GM12878 (cell line): ENCODE measurements at regions not wholly inside any gene's neighbourhood (a gene's known extent, or its start where the extent isn't known, plus 50 kb on each side); places are given as distances from the start of the nearest gene placed in this dataset.

ENCODE experiments used
- ATAC-seq: fragments of 200-7000 bp; cut with Tn5 transposase; 3 replicates; pipeline ENCODE4 v1.9.1; 2020; ENCODE audit warnings: mild to moderate bottlenecking, moderate library complexity
- BruUV-seq: library from RNA; stranded (reverse); fragments of 400-500 nt; replicated peaks from 2 replicates; lab custom pipeline; 2021; lab: Mats Ljungman, UMichigan
- CTCF ChIA-PET: fragments of 300-600 bp; sonication (Branson Sonifier 250); formaldehyde crosslinking; extraction: SDS; loops from one replicate; lab custom pipeline; 2021; ENCODE audit warnings: inconsistent platforms; lab: Yijun Ruan, JAX
- POLR2A ChIA-PET: fragments of 350-600 bp; formaldehyde crosslinking; extraction: SDS; loops from one replicate; lab custom pipeline; 2021; ENCODE audit warnings: inconsistent platforms; lab: Charles Lee
- RAD21 ChIA-PET: fragments of 300-600 bp; sonication (Branson Sonifier 250); formaldehyde crosslinking; loops from one replicate; lab custom pipeline; 2023; ENCODE audit warnings: antibody characterized with exemption; ENCODE audit not compliant: unreplicated experiment; lab: Charles Lee
- SMC1A ChIA-PET: fragments of 300-600 bp; sonication (Branson Sonifier 250); formaldehyde crosslinking; loops from one replicate; lab custom pipeline; 2023; ENCODE audit not compliant: unreplicated experiment, uncharacterized antibody; lab: Charles Lee
- DNase-seq: peaks from one replicate; pipeline ENCODE4 v3.0.0-alpha.2; 2011; ENCODE audit warnings: low read depth, low spot score
- FAIRE-seq: peaks from 3 replicates; lab custom pipeline; 2011; peaks lifted over from hg19 to GRCh38; lab: Jason Lieb, UNC
- H2AFZ ChIP-seq: 2 replicates; pipeline ENCODE4 v1.6.0; 2011; ENCODE audit warnings: low read depth, low read length, control low read depth; ENCODE audit not compliant: control insufficient read depth
- H3K27ac ChIP-seq: 2 replicates; pipeline ENCODE4 v1.5.1; 2011; ENCODE audit warnings: control low read depth; ENCODE audit not compliant: control insufficient read depth, insufficient read depth
- H3K27me3 ChIP-seq, 2 experiments: replicated peaks in 1 of 2; 2 replicates each; pipeline versions ENCODE4 v1.6.0 to v1.6.1; 2011; ENCODE audit warnings: low read length in 1 of 2; ENCODE audit not compliant: control insufficient read depth in 2 of 2, insufficient read depth in 2 of 2
- H3K36me3 ChIP-seq, 2 experiments: 2 replicates each; pipeline ENCODE4 v1.5.1; 2011; ENCODE audit warnings: low read length in 1 of 2; ENCODE audit not compliant: control insufficient read depth in 2 of 2, insufficient read depth in 2 of 2
- H3K4me1 ChIP-seq: 2 replicates; pipeline ENCODE4 v1.6.1; 2011; ENCODE audit warnings: mild to moderate bottlenecking, low read length, moderate library complexity, mixed read lengths; ENCODE audit not compliant: control insufficient read depth, insufficient read depth
- H3K4me2 ChIP-seq: 2 replicates; pipeline ENCODE4 v1.6.0; 2011; ENCODE audit warnings: control low read depth; ENCODE audit not compliant: control insufficient read depth, insufficient read depth
- H3K4me3 ChIP-seq: fragments of 200-600 bp; sonication (generic); 2 replicates; pipeline ENCODE4 v1.5.1; 2016
- H3K79me2 ChIP-seq: 2 replicates; pipeline ENCODE4 v1.6.0; 2011; ENCODE audit warnings: low read length; ENCODE audit not compliant: control insufficient read depth, insufficient read depth
- H3K9ac ChIP-seq: 2 replicates; pipeline ENCODE4 v1.8.0; 2011; ENCODE audit warnings: low read length, control low read depth, mixed read lengths; ENCODE audit not compliant: control insufficient read depth, insufficient read depth
- H3K9me3 ChIP-seq: replicated peaks from 3 replicates; pipeline ENCODE4 v1.5.1; 2011; ENCODE audit warnings: mild to moderate bottlenecking, low read length; ENCODE audit not compliant: control insufficient read depth, insufficient read depth
- H4K20me1 ChIP-seq: 2 replicates; pipeline ENCODE4 v1.6.0; 2011; ENCODE audit not compliant: control insufficient read depth, insufficient read depth
- BCL3 ChIP-seq: IDR thresholded peaks from 2 replicates; pipeline ENCODE4 v1.6.1; 2011; ENCODE audit warnings: borderline replicate concordance, low read depth, mild to moderate bottlenecking, moderate library complexity, low read length; ENCODE audit not compliant: insufficient read depth, poor library complexity, severe bottlenecking
- CBX3 ChIP-seq: fragments of 200-600 bp; sonication (generic); IDR thresholded peaks from 2 replicates; pipeline ENCODE4 v1.6.1; 2016; ENCODE audit warnings: low read depth, borderline replicate concordance
- CHD1 ChIP-seq: IDR thresholded peaks from 2 replicates; pipeline ENCODE4 v1.6.1; 2012; ENCODE audit warnings: low read depth, low read length, improper control_type of control experiment
- CREB1 ChIP-seq: IDR thresholded peaks from 2 replicates; pipeline ENCODE4 v1.6.1; 2012; ENCODE audit warnings: low read depth, mild to moderate bottlenecking, inconsistent platforms
- CREM ChIP-seq: IDR thresholded peaks from 2 replicates; pipeline ENCODE4 v1.6.1; 2014; ENCODE audit warnings: antibody characterized with exemption, low read depth
- E2F4 ChIP-seq: IDR thresholded peaks from 2 replicates; pipeline ENCODE4 v1.6.1; 2012; ENCODE audit warnings: low read depth, low read length, improper control_type of control experiment
- NR2C1 ChIP-seq: fragments of 450-650 bp; IDR thresholded peaks from 2 replicates; pipeline ENCODE4 v1.6.1; 2017; ENCODE audit warnings: antibody characterized with exemption, mild to moderate bottlenecking, moderate library complexity
- PKNOX1 ChIP-seq: fragments of 450-650 bp; IDR thresholded peaks from 2 replicates; pipeline ENCODE4 v1.6.1; 2016; ENCODE audit warnings: mild to moderate bottlenecking
- RAD21 ChIP-seq: IDR thresholded peaks from 2 replicates; pipeline ENCODE4 v1.6.1; 2011; ENCODE audit warnings: mild to moderate bottlenecking, low read depth, low read length, moderate library complexity; ENCODE audit not compliant: insufficient read depth
- RUNX3 ChIP-seq: IDR thresholded peaks from 2 replicates; pipeline ENCODE4 v1.6.1; 2012; ENCODE audit warnings: low read length, inconsistent platforms
- SREBF2 ChIP-seq: IDR thresholded peaks from 2 replicates; pipeline ENCODE4 v1.6.1; 2012; ENCODE audit warnings: mild to moderate bottlenecking, low read length
- YY1 ChIP-seq: IDR thresholded peaks from 2 replicates; pipeline ENCODE4 v1.6.1; 2011; ENCODE audit warnings: low read depth, mild to moderate bottlenecking, low read length
- WGBS: methylation state at CpG from one replicate; pipeline ENCODE4 v1.1.6; 2016; ENCODE audit warnings: low lambda C conversion rate; ENCODE audit not compliant: insufficient replicate concordance, insufficient coverage; ENCODE audit errors: missing lambda C conversion rate; 5-methylcytosine and 5-hydroxymethylcytosine counted together
- in situ Hi-C: fragments of 300-500 bp; cut with MboI; formaldehyde crosslinking; loops from 9 replicates; pipeline ENCODE4 v1.14.3; 2018; ENCODE audit warnings: mixed read lengths
- intact Hi-C: fragments of 100-400 bp; cut with micrococcal nuclease; formaldehyde crosslinking; loops from one replicate; pipeline ENCODE4 v1.14.2; 2022; ENCODE audit not compliant: unreplicated experiment

- no peaks in the 10 kb centered on the region for H3K36me3 ChIP-seq
- no TSS peak for BruUV-seq
- H3K27me3 ChIP-seq = no peaks in the 10 kb centered on the region
- TF ChIP-seq CBX3 (no peak), PKNOX1 (peak; percentile 8; the same call in 1 of the 2 replicates)
- H3K9me3 ChIP-seq = no peaks in the 10 kb centered on the region
- ChIA-PET POLR2A (no interaction called here), SMC1A (no interaction called here), CTCF (interaction anchor here (2.3 kb wide), 1 partner anchor 206 kb away, joined by 5 read pairs; no protein-coding TSS in a partner anchor), RAD21 (no interaction called here)
- intact Hi-C loops = loop anchor here (10.0 kb wide), 1 partner anchor 176 kb away; no protein-coding TSS in a partner anchor
- ATAC-seq = no peak
- 70% methylated on average over 4 of the region's 4 CpGs for WGBS
- H3K9ac ChIP-seq = no peak overlapping the region
- H4K20me1 ChIP-seq = no peaks in the 10 kb centered on the region
- DNase-seq = no peak
- no peak overlapping the region for H3K27ac ChIP-seq
- no peak overlapping the region for H3K4me3 ChIP-seq
- in situ Hi-C loops = no loop called here
- no peak overlapping the region for H3K4me2 ChIP-seq
- no peaks in the 10 kb centered on the region for H3K79me2 ChIP-seq
- no peaks in the 10 kb centered on the region for H3K4me1 ChIP-seq
- H2AFZ ChIP-seq = no peak overlapping the region
- FAIRE-seq = no peak
Observed at GRCh38 chrX:55340896-55341433, 76.2 kb upstream of the PAGE3 start.

- H3K36me3 ChIP-seq = no peaks in the 10 kb centered on the region
- no peak overlapping the region for H3K9ac ChIP-seq
- CTCF ChIA-PET = interaction anchor here (0.7 to 2.3 kb wide), 11 partner anchors 11 to 1385 kb away, joined by 3 to 5 read pairs (median 3); no protein-coding TSS in a partner anchor
- ATAC-seq (peak; percentile 95), FAIRE-seq (peak; percentile 38), DNase-seq (peak; percentile 21)
- no peak overlapping the region for H2AFZ ChIP-seq
- BruUV-seq = no TSS peak
- WGBS = 36% methylated on average over 19 of the region's 21 CpGs
- no peak overlapping the region for H3K4me3 ChIP-seq
- SMC1A ChIA-PET = interaction anchor here (0.8 to 2.2 kb wide), 3 partner anchors 9 to 452 kb away, joined by 3 to 8 read pairs (median 7); no protein-coding TSS in a partner anchor
- intact Hi-C loops (loop anchor here (10.0 kb wide), 1 partner anchor 178 kb away; no protein-coding TSS in a partner anchor), in situ Hi-C loops (no loop called here)
- no peak overlapping the region for H3K4me2 ChIP-seq
- no peaks in the 10 kb centered on the region for H3K27me3 ChIP-seq
- no peaks in the 10 kb centered on the region for H4K20me1 ChIP-seq
- no peak overlapping the region for H3K27ac ChIP-seq
- POLR2A ChIA-PET = no interaction called here
- RAD21 ChIA-PET = interaction anchor here (0.9 to 1.2 kb wide), 3 partner anchors 207 to 343 kb away, joined by 4 to 6 read pairs (median 6); partner anchors contain the start of gene APEX2
- no peaks in the 10 kb centered on the region for H3K4me1 ChIP-seq
- no peaks in the 10 kb centered on the region for H3K79me2 ChIP-seq
- H3K9me3 ChIP-seq = no peaks in the 10 kb centered on the region
- TF ChIP-seq SREBF2 (no peak), RAD21 (peak; percentile 54), RUNX3 (peak; percentile 32), E2F4 (no peak), BCL3 (no peak), CREB1 (no peak), CREM (no peak), NR2C1 (no peak), CHD1 (no peak), YY1 (0 out of 2 replicates have a peak, but pooled peaks have one; percentile 54)
Observed at GRCh38 chrX:55342533-55343501, 78.1 kb upstream of the PAGE3 start.
